ENCODE measurements at regions not wholly inside any gene's neighbourhood (a gene's known extent, or its start where the extent isn't known, plus 50 kb on each side); places are given as distances from the start of the nearest gene placed in this dataset.
"Not testable (repeated sequence)": the region's sequence is repeated elsewhere in the genome, so short reads cannot be mapped to it uniquely, and the experiment has no call there.

GRCh38 chr12:68547318-68547717 is 63.4 kb upstream of the RAP1B start:
- not testable (repeated sequence) for TF ChIP-seq EZH2 (IDR thresholded peaks at IDR 0.05; ENCODE audit: borderline replicate concordance, low read length); CTCF (IDR thresholded peaks at IDR 0.05; ENCODE audit: low read length)
